ENCODE measurements at regions not wholly inside any gene's neighbourhood (a gene's known extent, or its start where the extent isn't known, plus 50 kb on each side); places are given as distances from the start of the nearest gene placed in this dataset.

GRCh38 chr2:9793156-9793917 lies 49.9 kb upstream of the TAF1B start:
- no peak for TF ChIP-seq CTCF (IDR thresholded peaks at IDR 0.05)
- TF ChIP-seq POLR2AphosphoS5 (IDR thresholded peaks at IDR 0.05), result no peak
- no peak for TF ChIP-seq POLR2A (IDR thresholded peaks at IDR 0.05; ENCODE audit: low read depth)
- TF ChIP-seq EP300 (IDR thresholded peaks at IDR 0.05), result no peak

All from esophagus muscularis mucosa (tissue), 4 donors.